Right lung (tissue), 2 donors: ENCODE measurements at regions not wholly inside any gene's neighbourhood (a gene's known extent, or its start where the extent isn't known, plus 50 kb on each side); places are given as distances from the start of the nearest gene placed in this dataset.
A peak's percentile ranks its signal among the peaks of the same experiment; 100 is the strongest.
"Not testable (repeated sequence)": the region's sequence is repeated elsewhere in the genome, so short reads cannot be mapped to it uniquely, and the experiment has no call there.

Experiments
- DNase-seq, 2 donors: peaks; one replicate each; pipeline ENCODE4 v3.0.0-alpha.2; 2013

DNA sequence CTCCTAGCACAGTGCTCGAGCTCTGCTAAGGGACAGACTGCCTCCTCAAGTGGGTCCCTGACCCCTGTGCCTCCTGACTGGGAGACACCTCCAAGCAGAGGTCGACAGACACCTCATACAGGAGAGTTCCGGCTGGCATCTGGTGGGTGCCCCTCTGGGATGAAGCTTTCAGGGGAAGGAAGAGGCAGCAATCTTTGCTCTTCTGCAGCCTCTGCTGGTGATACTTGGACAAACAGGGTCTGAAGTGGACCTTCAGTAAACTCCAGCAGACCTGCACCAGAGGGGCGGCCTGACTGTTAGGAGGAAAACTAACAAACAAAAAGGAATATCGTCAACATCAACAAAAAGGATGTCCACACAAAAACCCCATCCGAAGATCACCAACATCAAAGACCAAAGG lies 60.6 kb upstream of the DCN start:
- DNase-seq = not testable (repeated sequence)

DNA sequence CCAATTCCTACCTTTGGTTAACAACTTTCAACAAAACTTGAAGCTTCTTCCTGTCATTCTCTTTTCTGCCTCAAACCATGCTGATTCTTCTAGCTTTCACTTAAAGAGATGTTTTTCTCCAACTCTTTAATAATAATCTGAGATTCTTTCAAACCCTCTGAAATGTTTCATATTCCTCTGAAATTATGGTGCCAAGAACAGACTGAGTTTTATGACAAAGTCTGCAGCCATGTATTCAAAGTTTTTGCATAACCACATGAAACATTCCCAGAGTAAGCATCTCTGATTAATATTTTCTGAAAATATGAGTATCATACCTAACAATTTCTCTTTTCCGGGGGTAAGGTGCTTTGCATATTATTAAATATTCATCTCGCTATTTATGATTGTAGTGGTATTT lies 59.1 kb upstream of the DCN start:
- DNase-seq = no peak

DNA sequence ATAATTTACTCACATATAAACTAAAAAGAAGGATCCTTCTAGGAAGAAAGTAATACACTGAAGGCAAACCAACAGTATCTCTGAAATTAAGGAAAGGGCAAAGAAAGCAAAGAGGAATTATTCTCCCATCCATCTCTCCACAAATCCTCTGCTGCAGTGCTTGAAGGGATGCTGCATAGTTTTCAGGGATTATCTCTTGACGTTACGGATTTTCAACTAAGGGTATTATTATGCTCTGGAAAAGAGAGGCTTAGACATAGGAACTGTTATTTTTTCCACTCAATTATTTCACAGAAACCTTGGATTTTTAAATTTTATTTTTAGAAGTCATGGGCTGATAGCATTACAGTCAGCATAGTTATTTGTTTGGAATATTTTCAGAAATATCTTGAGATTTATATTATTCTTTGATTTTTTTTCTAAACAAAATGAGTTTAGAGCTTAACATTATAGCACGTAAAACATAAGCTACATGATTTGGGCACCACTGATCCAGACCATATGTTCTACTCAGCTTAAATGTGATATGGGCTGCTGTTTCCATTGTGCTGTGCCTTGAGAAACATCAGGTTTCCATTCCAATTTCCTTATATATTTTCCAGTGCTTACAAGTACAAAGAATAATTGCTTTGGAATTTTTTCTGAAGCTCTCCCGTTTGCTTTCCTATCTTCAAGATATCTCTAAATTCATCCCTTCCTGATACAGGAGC lies 57.9 kb upstream of the DCN start:
- DNase-seq = peak; percentile 75 to 80

GRCh38 chr12:91239481-91239880 lies 56.9 kb upstream of the DCN start:
- peak in 1 of 2 donors; percentile 70 for DNase-seq
